ENCODE measurements at regions not wholly inside any gene's neighbourhood (a gene's known extent, or its start where the extent isn't known, plus 50 kb on each side); places are given as distances from the start of the nearest gene placed in this dataset.

DNA sequence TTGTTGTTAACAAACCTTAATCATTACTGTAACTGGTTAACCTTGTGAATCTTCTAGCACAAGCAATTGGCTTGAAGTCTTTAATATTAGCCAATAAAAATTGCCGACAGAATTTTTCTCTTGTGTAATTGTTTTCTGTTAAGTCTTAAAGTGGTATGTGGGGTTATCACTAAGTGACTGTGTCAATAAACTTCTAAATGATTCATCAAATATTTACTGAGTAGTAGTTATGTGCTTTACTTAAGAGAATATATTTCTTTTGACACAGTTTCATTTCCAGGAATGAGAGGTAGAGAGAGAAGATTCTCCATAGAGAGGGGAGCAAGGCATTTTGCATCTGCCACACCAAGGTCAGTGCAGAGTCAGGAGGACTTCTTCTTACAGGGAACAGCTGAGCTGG lies 2361.6 kb upstream of the AGA start:
- TF ChIP-seq POLR2A (IDR thresholded peaks at IDR 0.05; ENCODE audit: low read depth, low read length) (no peak), TAF1 (IDR thresholded peaks at IDR 0.05; ENCODE audit: borderline replicate concordance, low read depth, low read length) (no peak), POLR2AphosphoS5 (IDR thresholded peaks at IDR 0.05; ENCODE audit: low read depth, low read length) (no peak)
